ENCODE measurements at regions not wholly inside any gene's neighbourhood (a gene's known extent, or its start where the extent isn't known, plus 50 kb on each side); places are given as distances from the start of the nearest gene placed in this dataset.

DNA sequence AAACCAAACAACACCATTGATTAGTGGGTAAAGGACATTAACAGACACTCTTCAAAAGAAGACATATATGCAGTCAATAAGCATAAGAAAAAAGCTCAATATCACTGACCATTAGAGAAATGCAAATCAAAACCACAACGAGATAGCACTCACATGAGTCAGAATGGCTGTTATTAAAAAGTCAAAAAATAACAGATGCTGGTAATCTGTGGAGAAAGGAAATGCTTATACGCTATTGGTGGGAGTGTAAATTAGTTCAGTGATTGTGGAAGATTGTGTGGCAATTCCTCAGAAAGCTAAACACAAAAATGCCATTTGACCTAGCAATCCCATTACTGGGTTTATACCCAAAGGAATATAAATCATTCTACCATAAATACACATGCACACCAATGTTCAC, 182.6 kb downstream of the TRPC6 start:
- ATAC-seq, result no peak

DNA sequence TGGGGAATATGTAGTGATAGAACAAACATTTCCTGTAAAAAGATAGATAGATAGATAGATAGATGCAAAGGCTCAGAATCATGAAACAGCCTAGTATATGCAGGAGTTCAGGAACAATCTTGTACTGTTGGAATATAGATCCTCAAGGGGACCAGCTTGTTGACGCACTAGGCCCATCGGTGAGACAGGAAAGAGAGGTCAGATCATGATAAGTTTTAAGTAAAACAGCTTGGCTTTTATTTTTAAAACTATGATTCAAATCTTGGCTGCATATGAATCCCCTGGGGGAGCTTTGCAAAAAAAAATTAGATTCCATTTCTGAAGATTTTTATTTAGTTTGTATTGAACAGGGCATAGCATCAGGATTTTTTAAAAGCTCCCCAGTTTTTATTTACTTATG, 185.8 kb downstream of the TRPC6 start:
- no peak for ATAC-seq

DNA sequence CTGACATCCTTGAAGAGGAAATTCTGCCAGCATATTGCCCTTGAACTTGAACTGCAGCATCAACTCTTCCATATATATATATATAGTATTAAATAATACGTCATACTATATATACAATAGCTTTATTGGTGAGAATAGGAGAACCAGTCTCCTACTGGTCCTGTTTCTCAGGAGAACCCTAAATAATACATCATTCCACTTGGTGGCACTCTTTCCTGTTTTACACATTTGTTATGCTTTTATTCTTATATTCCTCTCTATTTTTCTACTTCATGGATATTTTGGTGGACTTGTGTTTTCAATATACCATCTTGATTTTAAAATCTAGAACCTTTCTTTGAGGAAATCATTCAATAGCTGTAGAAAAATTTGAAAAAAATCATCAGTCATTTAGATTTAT, 193.3 kb downstream of the TRPC6 start:
- ATAC-seq, result no peak

DNA sequence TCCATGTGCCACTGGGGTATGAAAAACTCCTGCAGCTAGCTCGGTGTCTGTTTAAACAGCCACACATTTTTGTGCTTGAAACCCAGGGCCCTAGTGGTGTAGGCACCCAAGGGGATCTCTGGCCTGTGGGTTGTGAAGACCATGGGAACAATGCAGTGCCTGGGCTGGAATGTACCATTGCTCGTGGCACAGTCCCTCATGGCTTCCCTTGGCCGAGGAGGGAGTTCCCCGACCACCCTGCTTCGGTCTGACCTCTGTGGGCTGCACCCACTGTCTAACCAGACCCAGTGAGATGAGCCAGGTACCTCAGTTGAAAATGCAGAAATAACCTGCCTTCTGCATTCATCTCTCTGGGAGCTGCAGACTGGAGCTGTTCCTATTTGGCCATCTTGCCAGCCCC, 214.0 kb downstream of the TRPC6 start:
- no peak for ATAC-seq

DNA sequence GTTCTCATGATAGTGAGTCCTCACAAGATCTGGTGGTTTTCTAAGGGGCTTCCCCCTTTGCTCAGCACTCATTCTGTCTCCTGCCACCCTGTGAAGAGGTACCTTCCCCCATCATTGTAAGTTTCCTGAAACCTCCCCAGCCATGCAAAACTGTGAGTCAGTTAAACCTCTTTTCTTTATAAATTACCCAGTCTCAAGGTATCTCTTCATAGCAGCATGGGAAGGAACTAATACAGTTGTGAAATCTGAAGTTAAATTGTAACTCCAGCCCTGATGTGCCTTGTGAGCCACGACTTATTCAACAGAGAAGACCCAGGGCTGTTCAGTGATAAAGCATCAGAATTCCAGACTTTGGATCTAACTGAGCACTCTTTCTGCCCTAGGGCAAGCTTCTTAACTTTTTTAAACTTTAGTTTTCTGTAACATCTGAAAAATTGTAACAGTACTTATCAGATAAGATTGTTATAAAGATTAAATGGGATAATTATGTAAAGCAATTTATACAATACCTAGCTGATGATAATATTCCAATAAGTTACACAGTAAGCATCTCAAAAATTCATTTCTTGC, 220.0 kb downstream of the TRPC6 start:
- ATAC-seq, result no peak

DNA sequence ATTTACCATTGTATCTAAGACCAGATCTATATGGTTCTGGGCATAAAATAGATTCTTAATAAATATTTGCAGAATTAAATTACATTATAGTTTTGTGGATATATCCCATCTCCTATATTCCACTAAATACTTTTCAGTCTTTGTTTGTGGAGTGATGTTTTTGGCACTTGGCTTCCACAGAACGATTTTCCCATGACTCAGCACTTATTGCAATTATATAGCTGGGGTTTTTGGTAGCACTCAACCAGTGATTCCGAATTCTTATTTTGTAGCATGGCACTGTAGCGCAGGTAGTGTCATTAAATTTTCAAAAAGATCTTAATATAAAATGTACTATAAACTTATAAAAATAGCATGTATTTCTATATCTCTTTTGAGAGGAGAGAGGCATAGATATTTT, 221.2 kb downstream of the TRPC6 start:
- ATAC-seq, result no peak

DNA sequence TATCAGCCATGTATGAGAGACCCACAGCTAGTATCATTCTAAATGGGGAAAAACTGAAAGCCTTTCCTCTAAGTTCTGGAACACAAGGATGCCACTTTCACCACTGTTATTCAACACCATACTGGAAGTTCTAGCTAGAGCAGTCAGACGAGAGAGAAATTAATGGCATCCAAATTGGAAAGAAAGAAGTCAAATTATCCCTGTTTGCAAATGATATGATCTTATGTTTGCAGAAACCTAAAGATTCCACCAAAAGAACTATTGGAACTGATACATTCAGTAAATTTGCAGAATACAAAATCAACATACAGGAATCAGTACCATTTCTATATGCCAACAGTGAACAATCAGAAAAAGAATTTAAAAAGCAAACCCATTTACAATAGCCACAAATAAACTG, 226.0 kb downstream of the TRPC6 start:
- ATAC-seq, result no peak

DNA sequence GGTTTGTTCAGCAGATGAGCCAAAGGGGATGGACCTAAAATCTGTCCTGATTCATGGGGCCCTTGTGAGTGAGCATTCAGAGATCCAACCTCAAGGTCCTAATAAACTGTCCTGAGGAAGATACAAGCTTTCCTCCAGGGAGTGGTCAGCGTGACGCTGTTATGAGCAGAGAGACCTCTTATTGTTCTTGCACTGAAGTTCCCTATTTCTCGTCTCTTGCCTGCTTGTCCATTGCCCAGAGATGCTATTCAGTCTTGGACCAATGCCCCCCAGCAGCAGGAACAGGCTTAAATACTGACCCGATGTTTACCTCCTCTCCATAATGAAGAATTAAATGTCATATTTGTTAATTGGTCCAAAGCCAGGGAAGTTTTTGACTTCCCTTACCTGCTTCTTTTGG, 225.2 kb upstream of the PGR start:
- ATAC-seq, result no peak

DNA sequence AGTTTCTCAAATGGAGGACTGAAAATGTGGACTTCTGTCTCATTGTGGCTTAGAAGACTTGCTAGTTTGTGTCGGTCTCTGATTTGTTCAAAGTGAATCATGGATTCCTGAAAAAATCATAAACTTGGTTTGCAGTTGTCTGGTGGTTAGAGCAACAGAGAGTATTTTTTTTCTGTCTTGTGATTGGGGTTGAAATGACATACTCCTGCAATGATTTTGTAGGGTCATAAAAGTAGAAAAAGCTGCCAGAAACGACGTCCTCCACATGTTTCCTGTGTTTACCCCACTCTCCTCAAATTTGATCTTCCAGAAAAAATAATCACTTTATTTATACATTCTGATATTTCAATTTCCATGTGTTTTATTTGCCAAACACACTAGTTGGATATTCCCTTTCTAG, 219.2 kb upstream of the PGR start:
- no peak for ATAC-seq

DNA sequence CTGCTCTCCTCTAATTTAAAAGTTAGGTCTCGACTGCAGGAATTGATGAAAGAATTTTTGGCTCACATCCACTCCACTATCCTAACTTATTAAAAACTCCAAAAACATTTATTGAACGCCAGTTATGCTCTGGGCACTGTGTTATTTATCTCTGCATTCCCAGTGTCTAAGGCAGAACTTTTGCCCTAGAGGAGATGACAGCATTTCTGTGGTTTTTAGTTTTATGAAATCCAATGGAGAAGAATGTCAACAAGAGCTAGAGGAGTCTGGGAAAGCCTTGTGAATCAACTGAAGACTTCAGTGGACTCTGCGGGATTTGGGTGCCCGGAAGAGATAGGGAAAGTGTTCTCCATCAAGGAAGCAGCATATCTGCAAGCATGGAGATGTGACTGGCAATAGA, 217.0 kb upstream of the PGR start:
- ATAC-seq, result no peak

DNA sequence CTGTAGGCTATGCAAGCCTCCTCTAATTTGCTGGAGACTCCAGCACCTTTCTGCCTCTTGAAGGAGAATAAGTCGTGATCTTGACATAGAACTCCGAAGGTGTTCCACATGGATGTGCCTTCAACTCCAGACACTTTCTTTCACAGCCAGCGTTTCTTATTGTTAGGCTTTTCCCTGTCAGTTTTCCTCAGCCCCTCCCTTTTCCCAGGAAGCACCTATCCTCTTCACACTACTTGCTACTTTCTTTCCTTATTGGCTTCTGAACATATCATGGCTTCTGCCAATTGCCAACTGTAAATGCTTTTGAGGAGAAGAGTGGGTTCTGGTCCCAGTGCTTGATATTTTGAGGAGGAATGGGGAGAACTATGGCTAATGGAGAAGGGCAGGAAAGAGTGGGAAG, 216.3 kb upstream of the PGR start:
- no peak for ATAC-seq

DNA sequence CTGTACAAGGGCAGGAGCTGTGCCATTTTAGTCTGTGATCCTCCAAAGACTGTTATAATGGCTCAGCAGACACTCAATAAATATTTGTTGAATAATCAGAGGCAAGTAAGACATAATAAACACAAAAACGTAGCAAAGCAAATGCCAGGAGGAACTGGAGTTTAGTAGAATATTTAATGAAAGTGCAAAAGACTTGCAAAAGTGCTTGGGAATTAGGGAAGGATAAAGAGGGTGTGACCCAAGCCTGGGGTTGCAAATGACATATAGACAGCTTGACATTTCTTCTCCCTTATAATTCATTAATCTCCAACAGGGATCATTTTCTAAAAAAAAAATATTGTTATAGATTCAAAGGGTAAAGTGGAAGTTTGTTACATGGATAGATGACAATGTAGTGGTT, 212.7 kb upstream of the PGR start:
- ATAC-seq, result no peak

DNA sequence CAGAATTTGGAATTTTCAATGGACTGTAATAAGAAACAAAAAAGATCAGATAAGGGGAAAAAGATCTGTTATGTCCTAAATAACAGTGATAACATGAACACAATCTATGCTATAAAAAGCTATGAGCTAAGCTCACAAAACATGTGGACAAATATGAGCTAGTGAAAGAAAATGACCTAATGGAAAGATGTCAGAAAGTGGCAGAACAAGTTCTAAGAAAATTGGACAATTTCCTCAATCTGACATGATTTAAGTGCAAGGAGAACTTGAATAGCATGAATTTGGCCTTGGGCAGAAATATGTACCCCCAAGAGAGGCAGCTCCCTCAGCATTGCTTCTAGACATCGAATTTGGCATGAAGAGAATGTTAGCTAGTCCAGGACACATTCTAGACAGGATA, 212.0 kb upstream of the PGR start:
- ATAC-seq, result no peak

DNA sequence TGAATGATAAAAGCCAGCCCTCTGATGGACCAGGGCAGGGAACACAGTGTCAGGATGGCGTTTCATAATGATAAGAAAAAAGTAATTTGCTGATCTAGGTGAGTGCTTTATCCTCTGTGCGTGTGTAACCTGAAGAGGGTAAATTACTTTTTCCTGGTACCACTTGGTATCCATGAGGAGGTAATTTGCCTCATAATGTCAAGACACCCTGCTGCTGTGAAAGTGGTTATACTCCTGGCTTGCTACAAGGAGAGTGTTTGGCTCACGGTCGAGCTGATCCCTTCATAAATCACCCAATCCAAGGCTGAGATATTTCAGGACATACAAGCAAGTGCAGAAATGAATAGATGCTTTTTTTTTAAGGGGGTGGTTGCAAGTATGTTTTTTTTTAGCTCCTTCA, 207.2 kb upstream of the PGR start:
- no peak for ATAC-seq

DNA sequence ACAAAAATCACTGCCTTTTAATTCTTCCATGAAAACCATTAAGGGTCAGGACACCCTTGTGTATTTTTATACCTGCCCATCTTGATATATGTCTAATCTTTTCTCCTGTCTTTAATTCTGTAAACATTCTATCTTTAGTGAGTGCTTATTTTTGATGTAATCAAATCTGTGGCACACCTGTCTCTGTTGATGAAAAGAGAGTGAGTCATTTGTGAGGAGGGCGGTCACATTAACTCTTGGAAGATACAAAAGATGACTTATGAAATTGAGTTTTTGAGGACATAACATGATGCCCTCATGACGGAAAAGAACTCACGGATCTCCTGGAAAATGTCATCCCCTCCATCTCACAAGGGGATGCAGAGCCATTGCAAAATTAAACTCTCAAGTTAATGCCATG, 206.5 kb upstream of the PGR start:
- no peak for ATAC-seq

DNA sequence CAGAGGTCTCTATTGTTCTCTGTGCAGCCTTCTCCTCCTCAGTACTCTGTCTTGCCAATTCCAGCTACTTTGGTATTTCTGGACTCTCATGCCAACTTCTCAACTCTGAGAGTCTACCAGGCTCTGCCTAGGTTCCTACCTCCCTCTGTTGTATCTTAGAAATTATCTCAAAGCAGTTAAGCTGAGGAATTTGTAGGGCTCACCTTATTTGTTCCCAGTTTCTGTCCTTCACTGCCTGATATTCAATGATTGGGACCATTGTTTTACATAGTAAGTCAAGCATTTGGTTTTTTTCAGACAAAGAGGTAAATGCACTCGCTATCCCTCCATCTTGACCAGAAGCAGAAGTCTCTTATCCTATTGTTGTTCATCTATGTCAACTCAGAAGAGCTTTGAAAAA, 205.0 kb upstream of the PGR start:
- ATAC-seq, result no peak

DNA sequence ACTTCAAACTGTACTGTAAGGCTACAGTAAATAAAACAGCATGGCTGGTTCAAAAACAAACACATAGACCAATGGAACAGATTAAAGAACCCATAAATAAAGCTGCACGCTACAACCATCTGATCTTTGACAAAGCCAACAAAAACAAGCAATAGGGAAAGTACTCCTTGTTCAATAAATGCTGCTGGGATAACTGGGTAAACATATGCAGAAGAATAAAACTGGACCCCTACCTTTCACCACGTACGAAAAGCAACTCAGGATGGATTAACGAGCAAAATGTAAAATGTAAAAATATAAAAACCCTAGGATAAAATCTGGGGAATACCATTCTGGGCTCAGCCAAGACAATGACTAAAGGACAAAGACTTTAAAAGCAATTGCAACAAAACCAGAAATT, 201.8 kb upstream of the PGR start:
- ATAC-seq, result no peak

DNA sequence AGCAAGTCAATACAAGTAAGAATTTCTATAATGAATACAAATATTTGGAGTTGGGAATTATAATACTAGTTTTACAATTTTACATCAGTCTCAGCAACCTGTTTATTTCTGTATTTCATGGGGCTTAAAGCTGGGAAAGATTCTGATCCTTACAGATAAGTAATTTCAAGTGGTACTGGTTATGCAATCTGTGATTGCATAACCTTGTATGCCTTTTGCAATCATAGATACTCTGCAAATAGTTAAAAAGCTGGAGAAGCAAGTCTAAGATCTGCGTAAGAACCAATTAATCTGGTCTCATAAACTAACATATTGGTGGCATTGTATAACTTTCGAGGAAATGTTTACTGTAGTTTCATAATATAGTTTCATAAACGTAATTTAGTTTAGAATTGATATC, 198.3 kb upstream of the PGR start:
- no peak for ATAC-seq

DNA sequence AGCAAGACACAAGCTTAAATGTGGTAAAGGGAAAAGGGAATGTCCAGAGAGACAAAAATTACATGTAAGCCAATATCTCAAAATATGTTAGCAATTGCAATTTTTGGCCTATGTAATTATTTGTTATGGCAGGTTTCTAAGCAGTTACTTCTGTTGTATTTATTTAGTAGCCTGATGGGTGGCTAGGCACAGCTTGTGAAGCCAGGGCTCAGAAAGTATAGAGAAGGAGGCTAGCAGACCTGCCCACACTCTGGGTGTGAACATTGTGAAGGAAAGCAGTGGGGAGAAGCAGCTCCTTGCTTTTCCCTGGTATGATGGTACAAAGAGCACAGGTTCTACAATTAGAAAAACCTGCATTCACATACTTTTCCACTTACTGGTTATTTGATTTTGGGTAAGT, 196.5 kb upstream of the PGR start:
- ATAC-seq, result no peak

DNA sequence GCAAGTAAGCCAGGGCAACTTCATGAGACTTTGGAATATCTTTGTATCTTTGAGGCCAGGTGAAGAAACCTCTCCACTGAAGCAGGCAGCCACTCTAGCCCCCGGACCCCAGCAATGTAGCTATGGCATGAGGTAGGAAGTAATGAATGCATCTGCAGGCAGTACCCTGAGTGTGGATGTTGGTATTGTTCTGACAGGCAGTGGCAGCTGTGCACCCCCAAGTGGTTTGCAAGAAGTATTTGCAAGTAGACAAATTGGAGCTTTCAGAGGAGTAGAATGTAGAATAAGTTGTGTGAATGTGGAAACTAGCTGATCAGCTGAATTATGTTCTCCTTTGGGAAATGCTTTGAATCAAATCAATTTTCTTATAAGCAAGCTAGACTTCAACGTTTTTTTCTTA, 194.4 kb upstream of the PGR start:
- ATAC-seq, result no peak

DNA sequence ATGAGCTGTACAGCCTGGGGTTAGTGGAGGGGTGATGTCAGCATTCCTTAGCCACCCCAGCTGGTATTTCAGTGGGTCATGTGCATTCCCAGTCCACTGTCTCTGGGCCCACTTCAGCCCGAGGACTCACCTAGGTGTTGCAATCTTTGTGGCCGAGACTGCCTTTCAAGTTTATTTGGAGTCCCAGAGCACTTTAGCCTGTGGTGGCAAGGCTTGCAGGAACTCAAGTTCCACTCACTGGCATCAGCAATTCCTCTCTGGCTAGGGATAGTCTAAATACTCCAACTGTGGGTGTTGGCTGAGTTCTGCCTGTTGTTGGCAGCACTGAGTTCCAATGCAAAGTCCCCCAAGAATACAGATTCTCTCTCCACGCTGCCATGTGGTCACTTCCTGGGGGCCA, 191.6 kb upstream of the PGR start:
- ATAC-seq, result no peak

DNA sequence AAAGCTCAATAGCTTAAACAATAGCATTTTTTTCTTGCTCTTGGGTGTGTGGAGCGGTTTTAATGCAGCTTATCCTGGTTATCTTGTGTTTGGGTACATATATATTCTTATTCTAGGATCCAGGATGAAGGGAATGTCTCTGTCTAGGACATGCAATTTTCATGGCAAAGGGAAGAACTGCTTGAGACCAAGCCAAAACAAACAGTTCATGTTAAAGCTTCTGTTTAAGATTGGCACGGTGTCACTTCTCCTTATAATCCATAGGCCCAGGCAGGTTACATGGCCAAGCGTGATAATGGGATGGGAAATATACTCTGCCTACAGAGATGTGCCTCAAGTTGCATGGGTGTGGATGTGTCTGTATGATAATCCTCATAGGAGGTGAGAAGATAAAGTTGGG, 177.1 kb upstream of the PGR start:
- no peak for ATAC-seq

DNA sequence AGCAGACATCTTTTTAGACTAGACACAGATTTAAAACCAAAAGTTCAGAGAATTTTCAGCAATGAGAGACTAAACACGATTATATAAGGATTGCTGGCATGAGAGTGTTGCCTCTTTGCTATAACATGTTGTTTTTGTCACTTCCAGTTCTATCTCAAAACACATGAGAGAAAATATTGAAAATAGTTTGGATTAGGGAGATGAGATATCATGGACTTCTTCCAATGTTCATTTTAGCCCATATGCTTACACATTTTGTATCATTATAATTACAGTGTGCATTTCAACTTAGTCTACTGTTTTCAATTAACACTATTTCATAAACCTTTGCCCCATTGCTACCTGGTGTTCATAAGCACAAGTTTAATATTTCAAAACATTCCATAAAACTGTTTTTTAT, 175.9 kb upstream of the PGR start:
- ATAC-seq, result no peak

DNA sequence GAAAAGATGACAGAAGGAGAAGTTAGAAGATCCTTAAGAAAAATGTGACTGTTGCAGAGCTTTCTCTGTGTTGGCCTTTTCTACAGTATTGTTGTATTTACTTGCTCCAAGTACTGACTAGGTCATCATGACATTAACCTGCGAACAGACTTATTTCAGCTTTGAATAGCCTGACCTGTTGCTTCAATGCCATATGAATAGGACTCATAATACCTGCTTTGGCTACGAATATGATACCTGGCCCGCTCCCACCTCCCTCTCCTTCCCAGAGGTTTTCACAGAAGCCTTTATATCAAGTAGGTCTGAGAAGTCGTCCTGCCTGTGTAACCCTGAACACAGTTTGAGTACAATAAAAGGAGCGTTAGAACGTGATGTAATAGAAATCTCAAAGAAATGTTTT, 169.6 kb upstream of the PGR start:
- ATAC-seq, result no peak

DNA sequence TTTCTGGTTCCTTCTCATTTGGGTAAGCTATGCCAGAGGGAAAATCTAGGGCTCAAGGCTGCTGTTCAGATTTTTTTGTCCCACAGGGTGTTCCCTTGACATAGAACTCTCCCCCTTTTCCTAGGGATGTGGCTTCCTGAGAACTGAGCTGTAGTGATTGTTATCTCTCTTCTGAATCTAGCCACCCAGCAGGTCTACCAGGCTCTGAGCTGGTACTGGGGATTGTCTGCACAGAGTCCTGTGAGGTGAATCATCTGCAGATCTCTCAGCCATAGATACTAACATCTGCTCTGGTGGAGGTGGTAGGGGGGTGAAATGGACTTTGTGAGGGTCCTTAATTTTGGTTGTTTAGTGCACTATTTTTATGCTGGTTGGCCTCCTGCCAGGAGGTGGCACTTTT, 167.3 kb upstream of the PGR start:
- ATAC-seq, result no peak

DNA sequence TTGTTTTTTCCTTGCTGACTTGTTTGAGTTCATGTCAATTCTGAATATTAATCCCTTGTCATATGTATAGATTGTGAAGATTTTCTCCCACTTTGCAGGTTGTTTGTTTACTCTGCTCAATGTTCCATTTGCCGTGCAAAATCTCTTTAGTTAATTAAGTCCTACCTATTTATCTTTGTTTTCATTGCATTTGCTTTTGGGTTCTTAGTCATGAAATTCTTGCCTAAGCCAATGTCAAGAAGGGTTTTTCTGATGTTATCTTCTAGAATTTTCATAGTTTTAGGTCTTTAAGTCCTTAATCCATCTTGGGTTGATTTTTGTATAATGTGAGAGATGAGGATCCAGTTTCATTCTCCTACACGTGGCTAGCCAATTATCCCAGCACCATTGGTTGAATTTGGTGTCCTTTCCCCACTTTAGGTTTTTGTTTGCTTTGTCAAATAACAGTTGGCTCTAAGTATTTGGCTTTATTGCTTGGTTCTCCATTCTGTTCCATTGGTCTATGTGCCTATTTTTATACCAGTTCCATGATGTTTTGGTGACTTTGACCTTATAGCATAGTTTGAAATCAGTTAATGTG, 163.1 kb upstream of the PGR start:
- ATAC-seq, result no peak

Data from esophagus mucosa (tissue), 1 donor.